OCI-LY3 (cell line): ENCODE measurements at regions not wholly inside any gene's neighbourhood (a gene's known extent, or its start where the extent isn't known, plus 50 kb on each side); places are given as distances from the start of the nearest gene placed in this dataset.

Source experiments
- H2AFZ ChIP-seq: fragments of 200-600, 300-600 bp; shearing (Covaris generic); 2 replicates; pipeline ENCODE4 v1.6.0; 2014; ENCODE audit warnings: antibody characterized with exemption, low read depth, low read length
- H3K27ac ChIP-seq: fragments of 200-600, 300-600 bp; sonication (generic); 2 replicates; pipeline ENCODE4 v1.5.1; 2014; ENCODE audit warnings: mild to moderate bottlenecking, low read length, moderate library complexity, mixed read lengths
- H3K27me3 ChIP-seq: fragments of 200-600, 300-600 bp; sonication (generic); 2 replicates; pipeline ENCODE4 v1.6.1; 2014; ENCODE audit warnings: low read depth, low read length, mixed read lengths
- H3K36me3 ChIP-seq: fragments of 200-600, 300-600 bp; sonication (generic); replicated peaks from 2 replicates; pipeline ENCODE3; 2014; ENCODE audit warnings: low read depth, low read length, mixed read lengths
- H3K4me1 ChIP-seq: fragments of 300-600, 200-600 bp; sonication (generic); 2 replicates; pipeline ENCODE4 v1.6.1; 2014; ENCODE audit warnings: low read length, mixed read lengths
- H3K4me2 ChIP-seq: fragments of 200-600, 300-600 bp; sonication (generic); 2 replicates; pipeline ENCODE4 v1.6.1; 2014; ENCODE audit warnings: low read length, mixed read lengths
- H3K4me3 ChIP-seq: fragments of 300-600, 200-600 bp; sonication (generic); 2 replicates; pipeline ENCODE4 v1.5.1; 2014; ENCODE audit warnings: antibody characterized with exemption, mild to moderate bottlenecking, low read length, moderate library complexity
- H3K79me2 ChIP-seq: fragments of 300-600, 200-600 bp; shearing (Covaris generic); 2 replicates; pipeline ENCODE4 v1.6.1; 2014; ENCODE audit warnings: mild to moderate bottlenecking, low read length, mixed read lengths
- H3K9ac ChIP-seq: fragments of 300-600, 200-600 bp; shearing (Covaris generic); 2 replicates; pipeline ENCODE4 v1.6.0; 2014; ENCODE audit warnings: mild to moderate bottlenecking, low read length, moderate library complexity
- H3K9me3 ChIP-seq: fragments of 200-600, 300-600 bp; shearing (Covaris generic); 2 replicates; pipeline ENCODE4 v1.6.1; 2014; ENCODE audit warnings: low read length, mixed read lengths; ENCODE audit not compliant: insufficient read depth
- H4K20me1 ChIP-seq: fragments of 200-600, 300-600 bp; sonication (generic); 2 replicates; pipeline ENCODE4 v1.6.1; 2016; ENCODE audit warnings: low read length, mixed read lengths; ENCODE audit not compliant: insufficient read depth
- EZH2phosphoT487 ChIP-seq: fragments of 200-600 bp; shearing (Covaris generic); IDR thresholded peaks from 2 replicates; pipeline ENCODE4 v1.6.1; 2018; ENCODE audit warnings: antibody characterized with exemption, mixed run types, low read depth
- TF ChIP-seq, protein P1 (sequence below): fragments of 200-600, 300-600 bp; sonication (generic); IDR thresholded peaks from 2 replicates; pipeline ENCODE4 v1.5.1; 2014; ENCODE audit warnings: antibody characterized with exemption, low read length, low read depth

DNA sequence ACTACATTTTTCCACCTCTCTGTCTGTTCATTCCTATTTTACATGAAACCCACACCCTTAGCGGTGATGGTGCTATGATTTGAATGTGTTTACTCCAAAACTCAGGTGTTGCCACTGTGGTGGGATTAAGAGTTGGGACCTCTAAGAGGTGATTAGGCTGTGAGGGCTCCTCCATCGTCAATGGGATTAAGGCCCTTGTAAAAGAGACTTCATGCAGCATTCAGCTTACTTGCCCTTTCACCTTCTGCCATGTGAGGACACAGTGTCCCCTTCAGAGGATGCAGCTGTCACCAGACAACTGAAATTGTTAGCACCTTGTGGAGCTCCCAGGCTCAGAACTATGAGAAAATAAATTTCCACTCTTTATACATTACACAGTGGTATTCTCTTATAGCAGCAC, 182.2 kb downstream of the NOC3L start:
- TF ChIP-seq EZH2phosphoT487: no peak
- TF ChIP-seq, protein P1, sequence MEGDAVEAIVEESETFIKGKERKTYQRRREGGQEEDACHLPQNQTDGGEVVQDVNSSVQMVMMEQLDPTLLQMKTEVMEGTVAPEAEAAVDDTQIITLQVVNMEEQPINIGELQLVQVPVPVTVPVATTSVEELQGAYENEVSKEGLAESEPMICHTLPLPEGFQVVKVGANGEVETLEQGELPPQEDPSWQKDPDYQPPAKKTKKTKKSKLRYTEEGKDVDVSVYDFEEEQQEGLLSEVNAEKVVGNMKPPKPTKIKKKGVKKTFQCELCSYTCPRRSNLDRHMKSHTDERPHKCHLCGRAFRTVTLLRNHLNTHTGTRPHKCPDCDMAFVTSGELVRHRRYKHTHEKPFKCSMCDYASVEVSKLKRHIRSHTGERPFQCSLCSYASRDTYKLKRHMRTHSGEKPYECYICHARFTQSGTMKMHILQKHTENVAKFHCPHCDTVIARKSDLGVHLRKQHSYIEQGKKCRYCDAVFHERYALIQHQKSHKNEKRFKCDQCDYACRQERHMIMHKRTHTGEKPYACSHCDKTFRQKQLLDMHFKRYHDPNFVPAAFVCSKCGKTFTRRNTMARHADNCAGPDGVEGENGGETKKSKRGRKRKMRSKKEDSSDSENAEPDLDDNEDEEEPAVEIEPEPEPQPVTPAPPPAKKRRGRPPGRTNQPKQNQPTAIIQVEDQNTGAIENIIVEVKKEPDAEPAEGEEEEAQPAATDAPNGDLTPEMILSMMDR: no peak
- no peaks in the 10 kb centered on the region for H3K27me3 ChIP-seq

DNA sequence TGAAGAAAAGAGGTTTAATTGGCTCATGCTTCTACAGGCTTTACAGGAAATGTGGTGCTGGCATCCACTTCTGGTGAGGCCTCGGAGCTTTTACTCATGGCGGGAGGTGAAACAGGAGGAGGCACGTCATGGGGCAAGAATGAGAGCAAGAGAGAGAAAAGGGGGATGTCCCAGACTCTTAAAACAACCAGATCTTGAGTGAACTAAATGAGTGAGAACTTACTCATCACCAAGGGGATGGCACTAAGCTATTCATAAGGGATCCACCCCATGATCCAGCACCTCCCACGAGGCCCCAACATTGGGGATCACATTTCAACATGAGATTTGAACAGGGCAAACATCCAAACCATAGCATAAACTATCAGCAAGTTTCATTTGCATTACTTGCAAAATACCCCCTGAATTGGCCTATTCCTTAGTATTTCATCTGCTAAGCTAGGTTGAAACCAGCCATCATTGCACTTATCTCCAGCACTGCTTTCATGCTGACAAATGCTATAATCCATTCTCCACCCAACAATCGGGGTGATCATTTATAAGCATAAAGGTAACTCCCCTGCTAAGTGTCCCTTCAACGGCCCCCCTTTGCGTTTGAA, 179.0 kb downstream of the NOC3L start:
- Histone ChIP-seq H3K9ac (no peak overlapping the region), H3K36me3 (no peaks in the 10 kb centered on the region), H3K4me1 (peaks cover 8% of the 10 kb centered on the region), H4K20me1 (no peaks in the 10 kb centered on the region), H3K27ac (no peak overlapping the region), H3K4me2 (peak overlapping the region; percentile 32), H3K79me2 (no peaks in the 10 kb centered on the region), H3K4me3 (no peak overlapping the region), H3K27me3 (no peaks in the 10 kb centered on the region), H2AFZ (peak overlapping the region; percentile 54; the same call in 1 of the 2 replicates), H3K9me3 (no peaks in the 10 kb centered on the region)
- TF ChIP-seq, protein P1: no peak
- no peak for TF ChIP-seq EZH2phosphoT487

More for the DNA sequence above, 182.2 kb downstream of the NOC3L start:
- no peaks in the 10 kb centered on the region for H3K9me3 ChIP-seq
- no peaks in the 10 kb centered on the region for H4K20me1 ChIP-seq
- H3K4me3 ChIP-seq: no peak overlapping the region
- H3K36me3 ChIP-seq: no peaks in the 10 kb centered on the region
- H3K27ac ChIP-seq: no peak overlapping the region
- H3K9ac ChIP-seq: no peak overlapping the region
- H3K4me1 ChIP-seq: peaks cover 8% of the 10 kb centered on the region
- no peak overlapping the region for H2AFZ ChIP-seq
- no peaks in the 10 kb centered on the region for H3K79me2 ChIP-seq
- no peak overlapping the region for H3K4me2 ChIP-seq

DNA sequence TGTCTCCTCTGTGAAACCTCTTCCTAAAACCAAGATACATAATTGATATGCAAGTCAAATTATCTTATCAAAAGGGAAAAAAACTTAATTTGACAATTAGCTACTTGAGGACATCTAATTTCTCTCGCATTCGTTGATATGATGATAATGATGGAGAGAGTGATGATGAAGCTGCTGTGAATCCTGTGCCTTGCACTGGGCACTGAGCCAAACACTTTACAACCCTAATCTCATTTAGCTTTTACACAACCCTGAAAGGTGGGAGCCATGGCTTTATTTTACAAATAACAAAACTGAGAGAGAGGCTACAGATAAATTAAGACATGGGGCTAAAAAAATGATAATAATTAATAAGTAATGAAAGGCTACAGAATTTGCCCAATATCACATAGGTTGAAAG, 176.0 kb downstream of the NOC3L start:
- no peak overlapping the region for H3K4me2 ChIP-seq
- H3K79me2 ChIP-seq: no peaks in the 10 kb centered on the region
- no peak overlapping the region for H3K9ac ChIP-seq
- no peaks in the 10 kb centered on the region for H3K36me3 ChIP-seq
- peaks cover 8% of the 10 kb centered on the region for H3K4me1 ChIP-seq
- H3K27ac ChIP-seq: no peak overlapping the region
- H4K20me1 ChIP-seq: no peaks in the 10 kb centered on the region
- no peaks in the 10 kb centered on the region for H3K9me3 ChIP-seq
- no peaks in the 10 kb centered on the region for H3K27me3 ChIP-seq
- TF ChIP-seq EZH2phosphoT487: no peak
- no peak overlapping the region for H2AFZ ChIP-seq
- no peak overlapping the region for H3K4me3 ChIP-seq

DNA sequence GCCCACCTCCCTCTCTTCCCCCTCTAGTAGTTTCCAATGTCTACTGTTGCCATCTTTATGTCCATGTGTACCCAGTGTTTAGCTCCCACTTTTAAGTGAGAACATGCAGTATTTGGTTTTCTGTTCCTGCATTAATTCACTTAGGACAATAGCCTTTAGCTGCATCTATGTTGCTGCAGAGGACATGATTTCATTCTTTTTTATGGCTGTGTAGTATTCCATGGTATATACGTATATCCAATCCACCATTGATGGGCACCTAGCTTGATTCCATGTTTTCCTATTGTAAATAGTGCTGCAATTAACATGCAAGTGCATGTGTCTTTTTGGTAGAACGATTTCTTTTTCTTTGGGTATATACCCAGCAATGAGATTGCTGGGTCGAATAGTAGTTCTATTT, 170.4 kb downstream of the NOC3L start:
- no peaks in the 10 kb centered on the region for H3K4me1 ChIP-seq
- no peaks in the 10 kb centered on the region for H3K36me3 ChIP-seq
- H3K79me2 ChIP-seq: no peaks in the 10 kb centered on the region
- TF ChIP-seq, protein P1: no peak
- no peak for TF ChIP-seq EZH2phosphoT487
- 0 out of 2 replicates have a peak, but pooled peaks cover 7% of the 10 kb centered on the region for H3K27me3 ChIP-seq
- no peaks in the 10 kb centered on the region for H3K9me3 ChIP-seq
- no peak overlapping the region for H3K4me2 ChIP-seq
- H3K9ac ChIP-seq: no peak overlapping the region
- H3K27ac ChIP-seq: no peak overlapping the region
- H2AFZ ChIP-seq: no peak overlapping the region
- H4K20me1 ChIP-seq: no peaks in the 10 kb centered on the region
- H3K4me3 ChIP-seq: no peak overlapping the region
